HG03442 (cell line): ENCODE measurements at regions not wholly inside any gene's neighbourhood (a gene's known extent, or its start where the extent isn't known, plus 50 kb on each side); places are given as distances from the start of the nearest gene placed in this dataset.

Source experiments
- ATAC-seq: cut with Tn5 transposase; IDR thresholded peaks from one replicate; pipeline ENCODE4 v1.9.1; 2021; ENCODE audit warnings: mild to moderate bottlenecking, moderate library complexity; ENCODE audit not compliant: unreplicated experiment

DNA sequence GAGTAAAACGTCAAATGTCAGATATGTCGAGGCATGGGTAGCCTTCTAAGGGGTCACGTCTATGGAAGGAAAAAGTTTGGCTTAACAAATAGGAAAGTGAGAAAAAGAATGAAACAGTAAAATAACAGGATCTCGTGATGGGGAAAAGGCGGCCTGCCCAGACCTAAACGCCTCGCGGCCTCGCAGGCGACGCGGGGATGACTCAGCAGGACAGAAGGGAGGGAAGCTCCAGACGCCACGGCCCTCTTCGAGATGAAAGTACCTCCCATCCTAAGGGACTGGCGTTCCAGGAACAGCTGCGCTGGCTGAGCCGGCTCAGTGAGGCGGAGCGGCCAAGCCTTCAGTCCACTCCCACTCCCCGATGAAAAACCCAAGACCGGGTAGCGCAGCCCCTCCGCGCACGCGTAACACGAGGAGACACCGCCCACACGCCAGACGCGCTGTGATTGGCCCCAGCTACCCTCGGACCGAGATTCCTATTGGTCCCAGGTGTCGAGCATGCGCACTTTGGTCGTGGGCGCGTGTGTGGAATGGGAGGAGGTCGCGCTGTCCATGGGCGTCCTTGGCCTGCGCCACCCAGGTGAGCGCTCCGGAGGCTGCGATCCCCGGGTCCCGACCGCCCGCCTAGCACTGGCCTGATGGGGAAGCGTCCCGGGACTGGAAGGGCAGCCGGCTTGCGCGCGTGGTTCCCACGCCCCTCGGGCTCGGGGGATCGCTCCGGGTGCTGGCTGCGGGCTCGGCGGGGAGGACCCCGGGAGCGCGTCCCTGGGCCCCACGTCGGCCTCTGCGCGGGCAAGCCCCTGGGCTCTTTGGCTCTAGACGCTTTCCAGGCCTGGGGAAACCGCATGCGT is 588.5 kb downstream of the MTRR start:
- ATAC-seq = peak; percentile 82

DNA sequence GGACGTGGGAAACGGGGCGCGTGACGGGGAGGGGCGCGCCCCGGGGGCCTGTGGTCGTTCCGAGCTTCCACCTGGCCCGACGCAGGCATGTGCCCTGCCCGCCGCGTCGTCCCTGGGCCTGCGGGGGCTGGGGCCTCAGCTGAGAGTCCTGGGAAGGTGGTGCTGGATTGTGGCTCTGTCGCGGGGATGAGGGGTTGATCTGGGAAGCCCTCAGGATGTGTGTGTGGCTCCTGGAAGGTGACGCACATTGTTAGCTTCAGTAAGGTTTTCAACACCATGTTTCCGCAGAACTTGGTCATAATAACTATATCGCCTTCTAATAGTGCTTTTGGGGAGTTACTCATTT is 589.1 kb downstream of the MTRR start:
- no peak for ATAC-seq

DNA sequence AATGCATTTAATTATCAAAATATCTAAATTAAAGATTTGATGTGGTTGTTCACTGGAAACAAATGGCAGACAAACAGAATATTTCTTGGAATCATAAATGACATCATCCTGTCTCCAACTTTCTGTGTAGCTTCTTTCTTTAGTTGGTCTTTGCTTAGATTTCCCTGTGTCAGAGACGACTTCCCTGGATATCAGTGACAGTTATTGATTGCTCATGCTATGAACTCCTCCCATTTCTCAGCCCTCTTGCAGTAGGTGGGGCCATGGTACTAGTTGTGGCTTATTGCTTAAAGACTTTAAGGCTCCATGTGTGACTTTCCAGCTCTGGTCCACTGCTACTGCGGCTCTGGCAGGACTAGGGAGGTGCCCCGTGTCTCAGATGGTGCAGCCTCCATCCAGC is 592.6 kb downstream of the MTRR start:
- ATAC-seq = no peak

DNA sequence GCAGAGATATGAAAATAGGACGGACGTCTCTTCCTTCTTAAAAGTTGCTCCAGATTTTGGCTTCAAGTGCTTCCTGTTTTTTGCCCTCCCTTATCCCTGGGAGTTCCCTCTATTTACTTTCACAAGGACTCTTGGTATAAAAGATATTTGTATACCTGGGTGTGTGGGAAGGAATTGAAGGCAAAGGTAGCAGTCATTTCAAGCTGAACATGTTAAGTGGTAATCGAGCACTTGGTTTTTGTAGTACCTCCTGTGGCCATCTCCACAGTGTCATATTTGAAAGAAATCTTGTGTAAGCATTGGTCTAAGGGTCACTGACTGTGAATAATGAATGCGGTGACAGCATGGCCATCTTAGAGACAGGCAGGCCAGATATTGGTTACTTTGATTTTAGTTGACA is 593.6 kb downstream of the MTRR start:
- ATAC-seq = no peak

DNA sequence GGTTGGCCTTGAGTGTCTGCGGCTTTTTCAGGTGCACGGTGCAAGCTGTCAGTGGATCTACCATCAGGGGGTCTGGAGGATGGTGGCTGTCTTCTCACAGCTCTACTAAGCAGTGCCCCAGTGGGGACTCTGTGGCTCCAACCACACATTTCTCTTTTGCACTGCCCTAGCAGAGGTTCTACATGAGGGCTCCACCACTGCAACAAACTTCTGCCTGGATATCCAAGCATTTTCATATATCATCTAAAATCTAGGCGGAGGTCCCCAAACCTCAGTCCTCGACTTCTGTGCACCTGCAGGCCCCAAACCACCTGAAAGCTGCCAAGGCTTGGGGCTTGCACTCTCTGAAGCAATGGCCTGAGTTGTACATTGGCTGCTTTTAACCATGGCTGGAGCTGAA is 601.5 kb downstream of the MTRR start:
- no peak for ATAC-seq

DNA sequence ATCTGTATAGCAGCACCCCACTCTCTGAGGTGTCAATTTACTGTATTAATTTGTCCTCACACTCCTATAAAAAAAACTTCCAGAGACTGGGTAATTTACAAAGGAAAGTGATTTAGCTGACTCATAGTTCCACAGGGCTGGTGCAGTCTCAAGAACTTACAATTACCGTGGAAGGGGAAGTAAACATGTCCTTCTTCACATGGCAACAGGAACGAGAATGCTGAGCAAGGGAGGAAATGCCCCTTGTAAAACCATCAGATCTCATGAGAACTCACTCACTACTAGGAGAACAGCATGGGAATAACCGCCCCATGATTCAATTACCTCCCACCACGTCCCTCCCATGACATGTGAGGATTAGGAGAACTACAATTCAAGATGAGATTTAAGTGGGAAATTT is 602.6 kb downstream of the MTRR start:
- ATAC-seq = no peak

DNA sequence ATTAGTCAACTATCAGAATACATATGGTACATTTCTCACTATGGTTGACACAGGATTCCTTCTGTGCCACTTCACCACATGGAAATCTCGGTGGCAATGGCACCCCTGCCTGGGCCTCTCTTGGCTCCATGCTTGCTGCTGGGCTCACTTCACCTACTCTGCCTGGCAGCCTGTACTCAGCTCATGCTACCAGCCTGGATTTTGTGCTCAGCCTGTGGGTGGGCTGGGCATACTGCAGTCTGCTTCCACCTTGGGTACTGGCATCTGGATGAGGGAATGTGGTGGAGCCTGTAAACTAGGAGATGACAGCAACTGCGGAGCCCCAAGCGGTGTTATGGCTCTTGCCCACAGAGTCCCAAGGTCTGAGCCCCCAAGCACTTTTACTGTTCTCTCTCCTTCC is 604.1 kb downstream of the MTRR start:
- no peak for ATAC-seq

DNA sequence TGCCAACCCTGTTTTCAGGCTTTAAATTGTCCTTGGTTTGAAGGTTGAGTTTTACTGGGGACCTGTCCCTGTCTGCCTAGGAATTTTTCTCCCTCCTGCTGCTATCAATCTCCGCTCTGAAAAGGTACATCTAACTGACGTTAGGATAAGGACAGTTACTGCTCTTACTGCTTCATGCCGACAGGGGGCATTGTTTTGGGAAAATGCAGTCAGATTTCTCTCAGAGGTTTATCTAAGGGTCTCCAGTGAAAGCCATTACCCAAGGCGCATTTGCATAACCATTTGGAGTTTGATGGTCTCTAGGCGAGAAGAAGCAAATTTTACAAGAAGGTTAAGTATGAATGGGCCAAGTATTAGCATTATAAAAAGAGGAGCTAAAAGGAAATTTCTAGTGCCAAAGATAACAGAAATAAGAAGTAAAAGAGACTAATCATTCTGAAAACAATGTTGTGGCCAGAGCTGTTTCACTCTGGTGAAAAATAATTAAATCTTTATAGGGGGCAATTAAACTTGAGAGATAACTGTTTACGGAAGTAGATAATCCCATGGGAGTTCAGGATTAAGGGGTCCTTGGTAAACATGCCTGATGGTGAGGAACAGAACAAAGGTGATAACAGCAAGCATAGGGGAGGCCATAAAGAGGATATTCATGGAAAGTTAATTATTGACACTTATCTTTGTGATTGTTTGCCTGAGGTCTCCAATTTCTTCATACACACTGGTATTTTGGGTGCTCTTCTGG is 605.0 kb downstream of the MTRR start:
- no peak for ATAC-seq

DNA sequence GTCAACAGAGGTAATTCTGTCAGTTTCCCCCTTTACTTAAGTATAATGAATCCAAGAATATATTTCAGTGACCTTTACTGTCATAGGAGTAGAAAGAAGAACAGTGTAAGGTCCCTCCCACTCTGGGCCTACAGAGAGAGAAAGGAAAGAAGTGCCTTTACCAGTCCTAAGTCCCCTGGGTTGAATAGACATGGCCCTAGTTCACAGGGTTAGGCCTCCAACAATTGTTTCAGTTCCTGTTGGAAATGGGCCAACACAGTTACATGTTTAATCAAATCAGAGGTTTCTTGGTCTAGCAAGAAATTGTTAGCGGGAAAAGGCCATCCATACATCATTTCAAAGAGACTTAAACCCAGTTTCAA is 605.6 kb downstream of the MTRR start:
- no peak for ATAC-seq

DNA sequence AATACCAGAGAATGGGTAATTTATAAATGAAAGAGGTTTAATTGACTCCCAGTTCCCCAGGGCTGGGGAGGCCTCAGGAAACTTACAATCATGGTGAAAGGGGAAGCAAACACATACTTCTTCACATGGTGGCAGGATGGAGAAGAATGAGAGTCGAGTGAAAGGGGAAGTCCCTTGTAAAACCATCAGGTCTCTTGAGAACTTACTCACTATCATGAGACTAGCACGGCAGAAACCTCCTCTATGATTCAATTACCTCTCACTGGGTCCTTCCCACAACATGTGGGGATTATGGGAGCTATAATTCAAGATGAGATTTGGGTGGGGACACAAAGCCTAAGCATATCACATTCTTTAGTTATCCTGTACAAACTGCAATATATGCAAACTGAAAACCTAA is 609.4 kb downstream of the MTRR start:
- ATAC-seq = no peak

DNA sequence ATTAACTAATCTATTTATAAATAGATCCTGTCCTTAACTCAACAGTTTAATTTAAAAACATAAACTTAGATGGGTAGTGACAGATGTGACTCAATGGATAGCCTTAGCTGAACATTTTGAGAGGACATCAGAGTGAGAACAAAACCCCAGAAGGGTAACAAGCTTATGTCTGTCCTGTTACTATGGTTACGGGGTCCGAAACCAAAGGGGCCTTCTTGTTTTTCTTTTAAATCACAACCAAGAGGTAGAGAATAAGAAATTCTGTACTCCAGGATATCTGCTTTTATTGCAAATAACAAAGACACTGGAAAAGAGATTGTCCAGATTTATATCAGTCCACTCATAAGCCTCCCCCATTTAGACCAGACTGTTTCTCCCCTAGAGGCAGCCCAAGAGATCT is 612.1 kb downstream of the MTRR start:
- ATAC-seq = no peak

DNA sequence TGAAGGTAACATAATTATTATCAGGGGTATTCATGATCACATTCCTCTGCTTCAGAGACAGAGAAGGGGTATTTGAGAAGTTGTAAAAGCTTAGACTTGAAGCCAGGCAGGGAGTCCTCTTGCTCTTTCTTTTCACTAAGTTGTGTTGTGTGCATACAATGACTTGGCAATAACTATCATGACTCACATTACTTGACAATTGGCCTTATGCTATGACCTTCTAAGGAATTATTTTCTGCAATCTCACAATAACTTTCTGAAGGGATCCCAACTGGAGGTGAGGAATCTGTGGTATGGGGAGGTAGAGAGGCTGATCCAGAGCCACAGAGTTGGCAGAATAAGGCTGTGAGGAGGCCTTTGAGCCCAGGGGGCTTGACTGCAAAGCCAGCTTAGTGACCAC is 622.3 kb downstream of the MTRR start:
- no peak for ATAC-seq

DNA sequence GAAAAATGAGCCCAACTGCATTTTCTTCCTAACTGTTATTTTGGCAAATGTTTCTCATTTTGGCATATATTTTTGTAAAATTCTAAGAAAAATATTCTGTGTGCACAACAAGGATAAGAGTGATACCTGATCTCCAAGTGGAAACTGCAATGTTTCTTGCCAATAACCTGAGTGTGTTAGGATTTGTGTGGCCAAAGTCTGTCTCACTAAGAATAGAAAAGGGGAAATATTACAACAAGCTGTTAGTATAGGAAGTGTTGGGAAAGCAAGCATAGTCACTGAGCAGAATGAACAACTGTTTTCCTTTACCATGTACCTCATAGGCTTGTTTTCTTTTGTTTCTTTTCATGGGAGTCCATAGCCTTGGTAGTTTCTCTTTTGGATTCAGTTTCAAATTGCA is 624.2 kb downstream of the MTRR start:
- ATAC-seq = no peak

DNA sequence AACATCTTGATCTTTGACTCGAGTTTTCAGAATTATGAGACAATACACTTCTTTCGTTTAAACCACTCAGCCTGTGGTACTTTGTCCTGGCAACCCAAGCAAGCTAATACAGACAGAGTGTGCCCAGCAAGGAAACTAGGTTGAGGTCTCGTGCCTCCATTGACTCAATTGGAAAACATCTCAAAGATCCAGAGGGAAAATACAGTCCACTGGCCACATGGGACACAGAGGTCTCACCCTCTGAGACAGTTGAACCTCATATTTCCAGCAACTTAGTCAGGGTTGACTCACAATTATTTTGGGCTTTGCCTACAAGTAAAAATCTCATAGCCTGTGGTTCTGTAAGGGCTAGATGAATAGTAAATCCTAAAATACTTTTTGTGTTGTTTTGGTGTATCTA is 631.5 kb downstream of the MTRR start:
- ATAC-seq = no peak

DNA sequence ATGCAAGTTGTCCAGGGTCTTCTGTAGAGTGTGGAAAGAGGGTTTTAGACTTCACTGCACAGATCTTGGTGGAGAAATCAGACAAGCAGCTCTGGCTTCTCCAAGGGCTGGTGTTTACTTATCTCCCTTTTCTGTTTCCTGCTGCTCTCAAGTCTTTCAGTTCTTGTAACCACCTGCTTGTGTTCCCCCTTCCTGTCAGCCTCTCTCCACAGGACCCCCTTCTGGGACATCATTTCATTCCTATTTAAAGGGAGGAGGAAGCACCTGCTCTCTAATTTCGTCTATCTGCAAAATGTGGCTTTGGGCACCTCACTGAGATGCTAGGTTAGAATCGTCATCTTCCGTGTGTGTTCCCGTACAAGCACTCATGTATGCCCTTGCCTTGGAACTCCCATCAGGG is 636.2 kb downstream of the MTRR start:
- ATAC-seq = no peak

DNA sequence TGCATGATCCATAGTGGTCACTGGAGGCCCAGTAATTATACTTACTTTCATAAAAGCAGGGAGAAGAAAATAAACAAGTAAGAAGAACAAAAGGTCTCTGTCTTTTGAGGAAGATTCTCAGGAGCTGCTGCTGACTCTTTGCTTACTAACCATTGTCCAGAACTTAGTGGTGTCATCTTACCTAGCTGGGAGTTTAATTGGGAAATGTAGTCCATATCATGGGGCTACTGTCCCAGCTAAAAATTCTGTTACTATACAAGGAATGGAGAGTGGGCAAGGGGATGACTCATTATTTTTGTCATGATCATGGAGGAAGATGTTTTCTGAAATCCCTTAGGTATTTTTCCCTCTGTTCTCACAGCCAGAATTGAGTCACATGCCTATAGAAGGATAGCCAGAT is 639.3 kb downstream of the MTRR start:
- no peak for ATAC-seq

DNA sequence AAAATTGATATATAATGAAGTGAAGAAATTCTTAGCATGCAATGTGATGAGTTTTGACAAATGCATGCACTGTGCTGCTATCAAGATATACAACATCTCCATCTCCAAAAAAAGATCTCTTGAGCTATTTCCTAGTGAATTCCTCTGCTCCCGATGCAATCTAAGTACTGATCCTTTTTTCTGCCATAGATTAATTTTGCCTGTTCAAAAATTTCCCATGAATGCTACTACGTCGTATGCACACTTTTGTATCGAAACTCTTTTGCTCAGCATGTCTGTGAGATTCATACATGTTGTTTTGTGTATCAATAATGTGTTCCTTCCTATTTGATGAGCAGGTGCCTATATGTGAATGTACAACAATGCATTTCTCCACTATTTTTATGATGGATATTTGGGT is 647.4 kb downstream of the MTRR start:
- ATAC-seq = no peak

DNA sequence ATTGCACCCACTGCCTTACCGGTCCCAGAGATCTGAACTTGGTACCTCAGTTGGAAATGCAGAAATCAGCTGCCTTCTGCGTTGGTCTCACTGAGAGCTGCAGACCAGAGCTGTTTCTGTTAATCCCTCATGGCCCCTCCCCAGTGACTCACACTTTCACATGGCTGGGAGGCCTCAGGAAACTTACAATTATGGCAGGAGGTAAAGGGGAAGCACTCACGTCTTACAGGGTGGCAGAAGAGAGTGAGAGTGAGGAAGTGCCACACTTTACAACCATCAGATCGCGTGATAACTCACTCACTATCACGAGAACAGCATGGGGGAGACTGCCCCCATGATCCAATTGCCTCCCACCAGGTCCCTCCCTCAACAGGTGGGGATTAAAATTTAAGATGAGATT is 648.5 kb downstream of the MTRR start:
- no peak for ATAC-seq

DNA sequence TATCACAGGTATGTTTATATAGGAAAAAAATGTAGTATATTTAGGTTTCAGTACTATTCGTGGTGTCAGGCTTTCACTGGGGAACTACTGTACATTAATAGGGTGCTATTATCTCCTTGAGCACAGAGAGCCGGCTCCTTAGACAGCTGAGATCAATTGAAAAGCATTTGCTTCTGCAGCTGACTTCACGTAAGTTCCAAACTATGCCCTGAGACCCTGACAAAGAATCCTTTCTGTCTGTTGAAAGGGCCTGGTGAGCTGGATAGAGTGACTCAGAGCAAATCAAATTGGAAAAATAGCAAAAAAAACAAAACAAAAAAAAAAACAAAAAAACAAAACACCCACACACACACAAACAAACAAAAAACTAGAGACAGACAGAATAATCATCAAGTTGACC is 652.0 kb downstream of the MTRR start:
- ATAC-seq = no peak

DNA sequence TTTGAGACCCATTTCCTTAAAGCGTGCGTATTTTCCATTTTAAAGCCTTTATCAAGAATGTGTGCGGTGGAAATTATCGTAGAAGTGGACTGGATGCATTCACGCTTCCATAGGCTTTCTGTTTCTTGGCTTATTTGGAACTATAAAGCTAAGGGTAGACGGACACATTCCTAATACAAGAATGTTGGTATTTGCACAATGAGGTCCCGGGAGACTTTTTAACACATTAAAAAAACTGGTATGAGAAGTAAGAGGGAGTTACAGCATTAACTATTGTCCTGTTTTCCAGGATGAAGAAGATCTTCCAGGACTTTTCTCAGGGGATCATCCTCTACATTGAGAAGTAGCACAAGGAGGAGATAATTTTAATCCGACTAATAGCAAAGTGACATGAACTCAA is 653.0 kb downstream of the MTRR start:
- ATAC-seq = no peak

DNA sequence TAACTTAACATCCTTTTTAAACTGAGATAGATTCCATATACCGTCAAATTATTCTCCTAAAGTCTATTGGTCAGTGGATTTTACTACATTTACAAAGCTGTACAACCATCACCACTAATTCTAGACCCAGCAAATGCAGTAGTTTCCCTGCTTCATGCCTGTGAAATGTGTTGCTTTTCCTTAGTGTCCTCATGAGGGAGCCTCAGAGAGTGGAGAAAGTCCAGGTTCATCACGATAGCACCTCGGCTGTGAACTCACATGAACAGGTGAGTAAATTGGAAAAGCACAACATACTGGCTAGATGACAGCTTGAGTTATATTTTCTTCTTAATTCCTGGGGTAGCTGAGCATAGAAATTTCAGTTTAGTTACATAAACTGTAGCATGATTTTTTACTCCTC is 653.7 kb downstream of the MTRR start:
- ATAC-seq = no peak

DNA sequence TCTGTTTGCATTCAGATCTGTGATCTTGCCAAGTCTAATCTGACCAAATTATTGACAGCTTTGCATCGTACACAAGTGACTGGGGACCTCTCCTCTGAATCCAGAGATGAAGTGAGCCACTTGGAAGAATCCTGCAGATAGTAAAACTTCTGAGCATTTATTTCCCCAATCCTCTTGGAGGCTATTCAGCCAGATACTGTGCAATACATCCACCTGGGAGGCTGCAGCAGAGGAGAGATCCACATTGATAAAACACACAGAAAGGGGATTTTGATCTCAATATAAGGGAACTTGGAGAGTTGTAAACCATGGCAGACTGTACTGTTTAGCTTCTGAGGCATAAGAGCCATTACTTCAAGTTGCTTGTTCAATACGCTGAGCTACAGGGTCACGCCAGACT is 654.6 kb downstream of the MTRR start:
- no peak for ATAC-seq

DNA sequence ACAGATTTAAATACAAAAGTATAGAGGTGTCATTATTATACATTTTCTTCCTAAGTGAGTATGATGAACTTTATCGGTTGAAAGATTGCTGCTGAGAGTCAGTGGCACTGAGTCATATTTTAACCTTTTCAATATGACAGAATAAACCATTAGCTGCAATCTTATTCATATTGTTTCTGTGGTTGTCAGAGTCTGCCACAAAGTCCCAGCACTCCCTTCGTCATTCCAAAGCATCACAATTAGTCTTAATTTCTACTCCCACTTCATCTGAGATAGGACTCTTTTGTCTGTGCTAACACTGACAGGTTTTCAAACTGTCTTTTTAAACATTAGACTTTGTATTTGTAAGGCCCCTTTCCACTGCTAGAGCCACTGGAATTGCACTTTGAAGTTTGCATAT is 656.9 kb downstream of the MTRR start:
- ATAC-seq = no peak
